HepG2 (cell line): ENCODE measurements at regions not wholly inside any gene's neighbourhood (a gene's known extent, or its start where the extent isn't known, plus 50 kb on each side); places are given as distances from the start of the nearest gene placed in this dataset.
A peak's percentile ranks its signal among the peaks of the same experiment; 100 is the strongest.

Experiments
- ARNT2 ChIP-seq: sonication (generic); formaldehyde crosslinking; IDR thresholded peaks from 2 replicates; pipeline ENCODE4 v1.8.0; 2022; ENCODE audit warnings: mild to moderate bottlenecking, low read depth, missing genetic modification reagents, moderate library complexity
- FOSL1 ChIP-seq: sonication (generic); formaldehyde crosslinking; IDR thresholded peaks from 2 replicates; pipeline ENCODE4 v1.9.0; 2021; ENCODE audit warnings: missing genetic modification reagents, borderline replicate concordance
- MED13 ChIP-seq: sonication (generic); formaldehyde crosslinking; IDR thresholded peaks from 2 replicates; pipeline ENCODE4 v1.5.0; 2020; ENCODE audit warnings: missing genetic modification reagents
- REXO4 ChIP-seq: sonication (generic); formaldehyde crosslinking; IDR thresholded peaks from 2 replicates; pipeline ENCODE4 v1.8.0; 2022; ENCODE audit warnings: missing genetic modification reagents, mild to moderate bottlenecking, borderline replicate concordance
- RFXANK ChIP-seq: IDR thresholded peaks from 2 replicates; pipeline ENCODE4 v1.6.1; 2016
- SP2 ChIP-seq: sonication (generic); formaldehyde crosslinking; IDR thresholded peaks from 2 replicates; pipeline ENCODE4 v1.5.1; 2020; ENCODE audit warnings: mild to moderate bottlenecking, missing genetic modification reagents
- SPEN ChIP-seq: sonication (generic); formaldehyde crosslinking; IDR thresholded peaks from 2 replicates; pipeline ENCODE4 v1.5.1; 2020; ENCODE audit warnings: low read depth, mild to moderate bottlenecking, missing genetic modification reagents
- ZFAT ChIP-seq: sonication (generic); formaldehyde crosslinking; conservative IDR thresholded peaks from 2 replicates; pipeline ENCODE4 v1.8.1; 2023; ENCODE audit warnings: missing genetic modification reagents, inconsistent platforms
- ZNF205 ChIP-seq: IDR thresholded peaks from 2 replicates; pipeline ENCODE4 v1.6.1; 2018; ENCODE audit warnings: missing biosample characterization, missing genetic modification reagents
- ZNF263 ChIP-seq: sonication (generic); formaldehyde crosslinking; IDR thresholded peaks from 2 replicates; pipeline ENCODE4 v1.4.0; 2020; ENCODE audit warnings: missing genetic modification reagents
- ZNF468 ChIP-seq: sonication (generic); formaldehyde crosslinking; IDR thresholded peaks from 2 replicates; pipeline ENCODE4 v1.8.0; 2022; ENCODE audit warnings: mild to moderate bottlenecking, moderate library complexity, missing genetic modification reagents
- ZNF773 ChIP-seq: sonication (generic); formaldehyde crosslinking; IDR thresholded peaks from 2 replicates; pipeline ENCODE4 v1.4.0; 2020; ENCODE audit warnings: missing genetic modification reagents, borderline replicate concordance
- ZNF781 ChIP-seq: sonication (generic); formaldehyde crosslinking; IDR thresholded peaks from 2 replicates; pipeline ENCODE4 v1.5.1; 2020; ENCODE audit warnings: borderline replicate concordance, mild to moderate bottlenecking, missing genetic modification reagents; ENCODE audit errors: not compliant biosample characterization
- ZNF891 ChIP-seq: sonication (generic); formaldehyde crosslinking; IDR thresholded peaks from 2 replicates; pipeline ENCODE4 v1.5.0; 2020; ENCODE audit warnings: mild to moderate bottlenecking, missing genetic modification reagents
- TF ChIP-seq, protein P1 (sequence below): sonication (generic); formaldehyde crosslinking; IDR thresholded peaks from 2 replicates; pipeline ENCODE4 v1.4.0; 2020; ENCODE audit warnings: mild to moderate bottlenecking, missing genetic modification reagents
- TF ChIP-seq, protein P2 (sequence below): sonication (generic); formaldehyde crosslinking; IDR thresholded peaks from 2 replicates; pipeline ENCODE4 v1.5.1; 2020; ENCODE audit warnings: missing genetic modification reagents, mild to moderate bottlenecking, borderline replicate concordance
- TF ChIP-seq, protein P3 (sequence below): sonication (generic); formaldehyde crosslinking; IDR thresholded peaks from 2 replicates; pipeline ENCODE4 v1.8.1; 2023; ENCODE audit warnings: mild to moderate bottlenecking, missing genetic modification reagents, borderline replicate concordance
- TF ChIP-seq, protein P4 (sequence below), 2 experiments: fragments of 450-650 bp in 1 of 2; sonication (generic) in 1 of 2; formaldehyde crosslinking in 1 of 2; IDR thresholded peaks; 2 replicates each; pipeline versions ENCODE4 v1.6.1 to v1.8.0; 2016 to 2022; ENCODE audit warnings: antibody characterized with exemption in 1 of 2, mild to moderate bottlenecking in 1 of 2, missing genetic modification reagents in 1 of 2

DNA sequence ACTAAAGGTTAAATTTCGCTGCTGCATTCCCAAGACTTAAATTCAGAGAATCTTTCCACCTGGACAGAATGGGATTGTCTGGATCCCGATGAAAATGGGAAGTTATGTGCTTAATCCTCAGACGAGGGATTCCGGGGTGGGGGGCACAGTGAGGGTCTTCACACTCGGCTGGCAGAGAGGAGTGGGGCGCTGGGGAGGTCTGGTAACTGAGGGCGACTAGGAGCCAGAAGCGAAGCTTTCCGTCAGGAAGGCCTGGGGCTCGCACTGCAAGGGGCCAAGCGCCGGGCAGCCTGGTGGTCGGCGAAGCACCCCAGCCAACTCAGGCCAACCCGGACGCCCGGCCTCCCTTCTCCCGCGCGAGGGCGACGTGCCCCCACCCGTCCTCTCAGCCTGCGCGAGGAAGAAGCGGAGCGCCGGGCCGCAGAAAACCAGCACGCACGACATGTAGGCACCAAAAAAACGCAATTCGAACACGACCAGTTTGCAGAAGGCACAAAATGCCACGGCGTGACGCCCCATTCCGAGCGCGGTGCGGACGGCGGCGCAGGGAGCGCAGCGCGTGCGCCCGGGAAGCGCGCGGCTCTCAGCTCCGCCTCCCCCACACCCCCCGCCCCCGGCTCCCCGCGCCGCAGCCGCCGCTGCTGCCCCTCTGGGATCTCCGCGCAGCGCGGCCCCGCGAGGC, 188.1 kb downstream of the ZEB2 start (continued):
- TF ChIP-seq REXO4 (CRISPR knock-in tag) (no peak), SPEN (0 out of 2 replicates have a peak, but pooled peaks have one; percentile 12), ZNF781 (peak; percentile 81), RFXANK (CRISPR knock-in tag) (0 out of 2 replicates have a peak, but pooled peaks have one; percentile 27), ZNF468 (CRISPR knock-in tag) (no peak), ZNF891 (CRISPR knock-in tag) (peak; percentile 85), ARNT2 (CRISPR knock-in tag) (no peak; the same call in 1 of the 2 replicates), SP2 (CRISPR knock-in tag) (peak; percentile 44; the same call in 1 of the 2 replicates), FOSL1 (CRISPR knock-in tag) (no peak), ZNF263 (CRISPR knock-in tag) (peak; percentile 62; the same call in 1 of the 2 replicates), ZNF773 (peak; percentile 86; the same call in 1 of the 2 replicates), MED13 (CRISPR knock-in tag) (peak; percentile 60; the same call in 1 of the 2 replicates), ZNF205 (CRISPR knock-in tag) (peak; percentile 67; the same call in 1 of the 2 replicates), ZFAT (CRISPR knock-in tag) (no peak)
- TF ChIP-seq, protein P1, sequence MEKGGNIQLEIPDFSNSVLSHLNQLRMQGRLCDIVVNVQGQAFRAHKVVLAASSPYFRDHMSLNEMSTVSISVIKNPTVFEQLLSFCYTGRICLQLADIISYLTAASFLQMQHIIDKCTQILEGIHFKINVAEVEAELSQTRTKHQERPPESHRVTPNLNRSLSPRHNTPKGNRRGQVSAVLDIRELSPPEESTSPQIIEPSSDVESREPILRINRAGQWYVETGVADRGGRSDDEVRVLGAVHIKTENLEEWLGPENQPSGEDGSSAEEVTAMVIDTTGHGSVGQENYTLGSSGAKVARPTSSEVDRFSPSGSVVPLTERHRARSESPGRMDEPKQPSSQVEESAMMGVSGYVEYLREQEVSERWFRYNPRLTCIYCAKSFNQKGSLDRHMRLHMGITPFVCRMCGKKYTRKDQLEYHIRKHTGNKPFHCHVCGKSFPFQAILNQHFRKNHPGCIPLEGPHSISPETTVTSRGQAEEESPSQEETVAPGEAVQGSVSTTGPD = no peak
- TF ChIP-seq, protein P2, sequence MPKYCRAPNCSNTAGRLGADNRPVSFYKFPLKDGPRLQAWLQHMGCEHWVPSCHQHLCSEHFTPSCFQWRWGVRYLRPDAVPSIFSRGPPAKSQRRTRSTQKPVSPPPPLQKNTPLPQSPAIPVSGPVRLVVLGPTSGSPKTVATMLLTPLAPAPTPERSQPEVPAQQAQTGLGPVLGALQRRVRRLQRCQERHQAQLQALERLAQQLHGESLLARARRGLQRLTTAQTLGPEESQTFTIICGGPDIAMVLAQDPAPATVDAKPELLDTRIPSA = 0 out of 2 replicates have a peak, but pooled peaks have one; percentile 83
- TF ChIP-seq, protein P3, sequence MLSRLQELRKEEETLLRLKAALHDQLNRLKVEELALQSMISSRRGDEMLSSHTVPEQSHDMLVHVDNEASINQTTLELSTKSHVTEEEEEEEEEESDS (CRISPR knock-in tag) = no peak
- TF ChIP-seq, protein P4, sequence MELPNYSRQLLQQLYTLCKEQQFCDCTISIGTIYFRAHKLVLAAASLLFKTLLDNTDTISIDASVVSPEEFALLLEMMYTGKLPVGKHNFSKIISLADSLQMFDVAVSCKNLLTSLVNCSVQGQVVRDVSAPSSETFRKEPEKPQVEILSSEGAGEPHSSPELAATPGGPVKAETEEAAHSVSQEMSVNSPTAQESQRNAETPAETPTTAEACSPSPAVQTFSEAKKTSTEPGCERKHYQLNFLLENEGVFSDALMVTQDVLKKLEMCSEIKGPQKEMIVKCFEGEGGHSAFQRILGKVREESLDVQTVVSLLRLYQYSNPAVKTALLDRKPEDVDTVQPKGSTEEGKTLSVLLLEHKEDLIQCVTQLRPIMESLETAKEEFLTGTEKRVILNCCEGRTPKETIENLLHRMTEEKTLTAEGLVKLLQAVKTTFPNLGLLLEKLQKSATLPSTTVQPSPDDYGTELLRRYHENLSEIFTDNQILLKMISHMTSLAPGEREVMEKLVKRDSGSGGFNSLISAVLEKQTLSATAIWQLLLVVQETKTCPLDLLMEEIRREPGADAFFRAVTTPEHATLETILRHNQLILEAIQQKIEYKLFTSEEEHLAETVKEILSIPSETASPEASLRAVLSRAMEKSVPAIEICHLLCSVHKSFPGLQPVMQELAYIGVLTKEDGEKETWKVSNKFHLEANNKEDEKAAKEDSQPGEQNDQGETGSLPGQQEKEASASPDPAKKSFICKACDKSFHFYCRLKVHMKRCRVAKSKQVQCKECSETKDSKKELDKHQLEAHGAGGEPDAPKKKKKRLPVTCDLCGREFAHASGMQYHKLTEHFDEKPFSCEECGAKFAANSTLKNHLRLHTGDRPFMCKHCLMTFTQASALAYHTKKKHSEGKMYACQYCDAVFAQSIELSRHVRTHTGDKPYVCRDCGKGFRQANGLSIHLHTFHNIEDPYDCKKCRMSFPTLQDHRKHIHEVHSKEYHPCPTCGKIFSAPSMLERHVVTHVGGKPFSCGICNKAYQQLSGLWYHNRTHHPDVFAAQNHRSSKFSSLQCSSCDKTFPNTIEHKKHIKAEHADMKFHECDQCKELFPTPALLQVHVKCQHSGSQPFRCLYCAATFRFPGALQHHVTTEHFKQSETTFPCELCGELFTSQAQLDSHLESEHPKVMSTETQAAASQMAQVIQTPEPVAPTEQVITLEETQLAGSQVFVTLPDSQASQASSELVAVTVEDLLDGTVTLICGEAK (IDR thresholded peaks at IDR 0.05) = no peak
- TF ChIP-seq, protein P4 (CRISPR knock-in tag; IDR thresholded peaks at IDR 0.05) = peak; percentile 20
